Stimulated activated naive CD4-positive, alpha-beta T cell treated with Interleukin-2 at 50 U/mL for 16 hours (primary cell): ENCODE measurements at regions not wholly inside any gene's neighbourhood (a gene's known extent, or its start where the extent isn't known, plus 50 kb on each side); places are given as distances from the start of the nearest gene placed in this dataset.
"Not testable (repeated sequence)": the region's sequence is repeated elsewhere in the genome, so short reads cannot be mapped to it uniquely, and the experiment has no call there.

Experiments
- DNase-seq: peaks from one replicate; lab custom pipeline; 2025; lab: John Stamatoyannopoulos, UW

DNA sequence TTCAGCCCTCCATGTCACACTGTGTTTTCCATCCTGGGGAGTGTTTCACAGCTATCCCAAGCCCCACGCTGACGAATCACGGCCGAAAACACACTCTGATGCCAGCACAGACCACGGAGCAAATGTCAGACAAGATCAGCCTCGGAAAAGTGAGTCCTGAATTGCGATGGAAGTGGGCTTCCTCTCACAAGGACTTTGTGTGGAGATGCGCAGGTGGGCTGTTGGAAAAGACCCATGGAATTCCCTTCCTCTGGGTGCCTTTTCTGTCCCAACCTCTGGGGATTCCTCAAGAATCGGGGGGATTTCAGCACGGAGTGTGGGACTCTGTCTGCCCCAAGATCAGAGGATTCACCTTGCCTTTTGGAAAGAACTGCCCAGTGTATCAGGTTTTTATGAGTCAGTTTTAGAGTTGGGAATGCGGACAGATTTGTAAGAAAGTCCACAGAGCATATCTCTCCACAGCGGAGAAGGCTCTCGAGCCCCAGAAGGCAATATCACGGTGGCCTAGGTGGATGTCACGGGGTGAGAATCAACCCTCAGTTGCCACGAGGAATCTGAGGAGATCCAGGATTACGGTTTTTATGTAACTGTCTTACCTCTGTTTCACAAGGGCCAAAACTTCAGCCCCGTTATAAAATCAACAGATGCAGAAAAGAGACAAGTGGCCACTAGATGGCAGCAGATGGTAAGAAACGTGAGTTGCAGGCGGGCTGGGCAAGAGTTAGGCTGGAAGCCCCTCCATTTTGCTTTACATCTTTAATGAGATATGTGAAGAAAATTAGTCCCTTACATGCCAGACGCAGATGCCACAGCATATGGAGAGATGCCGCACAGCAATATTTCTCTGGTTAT, 201.9 kb downstream of the DAD1 start:
- DNase-seq, result no peak

DNA sequence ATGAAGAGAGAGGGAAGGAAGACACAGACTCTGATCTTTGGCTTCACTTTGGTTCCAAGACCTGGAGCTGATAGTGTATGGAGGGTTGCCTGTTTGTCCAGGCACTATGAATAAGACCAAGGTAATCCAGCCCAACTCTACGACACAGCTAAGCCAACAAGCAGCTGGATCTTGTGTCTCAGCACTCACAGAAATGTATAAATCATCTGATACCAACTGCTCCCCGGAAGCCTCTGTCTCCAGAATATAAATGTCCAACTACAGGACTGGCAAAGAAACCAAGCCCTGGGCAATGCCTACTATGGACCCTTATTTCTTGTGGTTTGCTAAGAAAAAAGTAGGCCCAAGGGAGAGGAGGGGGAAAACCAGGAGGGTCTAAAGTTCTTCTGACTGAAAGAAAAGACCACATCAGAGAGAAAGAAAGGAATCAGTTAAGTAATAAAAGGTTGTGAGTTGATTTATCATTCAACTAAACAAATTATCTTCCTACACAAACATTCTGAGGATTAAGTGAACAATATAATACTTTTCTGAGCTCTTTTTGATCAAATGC, 204.0 kb downstream of the DAD1 start:
- no peak for DNase-seq

DNA sequence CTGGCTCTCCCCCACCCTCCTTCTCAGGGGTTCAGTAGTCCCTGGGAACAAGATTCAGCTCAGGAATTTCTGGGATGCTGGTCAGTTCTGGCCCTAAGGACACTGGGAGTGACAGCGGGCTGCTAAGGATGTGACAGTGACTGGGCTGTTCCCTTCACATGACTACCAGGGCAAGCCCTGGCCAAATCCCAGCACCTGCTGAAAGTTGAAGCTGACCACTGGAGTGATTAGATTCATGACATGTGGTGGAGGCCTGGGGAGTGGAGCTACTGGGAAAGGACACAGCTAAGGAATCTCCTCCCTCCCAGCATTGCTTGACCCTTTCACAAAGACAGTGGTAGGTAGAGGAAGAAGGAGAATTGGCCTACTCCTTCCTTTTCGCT, 204.9 kb downstream of the DAD1 start:
- DNase-seq, result no peak

DNA sequence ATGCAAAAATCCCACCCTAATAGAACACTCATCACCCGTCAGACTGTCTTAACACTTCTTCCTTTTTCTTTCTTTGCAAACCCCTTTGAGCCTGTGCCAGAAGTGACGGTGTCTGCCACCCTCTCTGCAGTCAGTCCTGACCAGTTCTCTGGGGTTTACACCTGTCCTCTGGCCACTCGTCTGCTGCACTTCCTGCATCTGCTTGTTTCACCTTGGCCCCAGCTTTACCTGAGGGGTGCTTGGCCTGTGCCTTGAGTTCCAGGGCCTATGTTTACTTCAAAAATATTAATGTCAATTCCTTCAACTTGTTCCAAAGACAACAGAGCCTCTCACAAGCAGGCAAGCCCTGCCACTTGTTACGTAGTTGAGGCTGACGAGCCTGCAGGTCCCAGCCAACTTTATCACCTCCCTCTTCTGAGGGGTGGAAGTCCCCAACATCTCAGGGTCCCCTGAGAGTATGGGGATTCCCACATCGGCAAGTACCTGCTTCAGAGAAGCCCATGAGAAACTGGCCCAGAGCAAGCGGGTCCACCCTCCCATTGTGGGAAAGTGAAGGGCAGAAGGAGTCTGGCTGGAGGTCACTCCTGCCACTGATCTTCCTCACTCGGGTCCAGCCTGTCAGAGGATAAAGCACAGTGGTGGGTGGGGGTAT, 205.4 kb downstream of the DAD1 start:
- DNase-seq, result no peak

DNA sequence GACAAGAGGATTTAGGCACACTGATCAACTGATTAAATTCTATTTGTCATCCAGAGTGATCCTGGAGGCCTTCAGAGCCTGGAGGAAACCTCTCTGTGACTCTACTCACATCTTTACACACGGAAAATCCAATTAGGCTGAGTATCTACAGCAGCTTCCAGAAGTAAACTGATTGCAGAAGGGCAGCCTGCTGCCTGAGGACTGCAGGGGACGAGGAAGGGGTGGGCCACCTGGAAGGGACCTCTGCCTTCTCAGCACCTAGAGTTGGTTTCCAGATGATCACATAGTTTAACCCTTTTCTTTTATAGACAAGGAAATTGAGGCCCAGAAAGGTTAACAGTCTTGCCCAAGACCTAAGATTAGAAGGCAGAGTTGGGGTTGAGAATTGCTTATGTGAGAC, 206.1 kb downstream of the DAD1 start:
- DNase-seq, result no peak

DNA sequence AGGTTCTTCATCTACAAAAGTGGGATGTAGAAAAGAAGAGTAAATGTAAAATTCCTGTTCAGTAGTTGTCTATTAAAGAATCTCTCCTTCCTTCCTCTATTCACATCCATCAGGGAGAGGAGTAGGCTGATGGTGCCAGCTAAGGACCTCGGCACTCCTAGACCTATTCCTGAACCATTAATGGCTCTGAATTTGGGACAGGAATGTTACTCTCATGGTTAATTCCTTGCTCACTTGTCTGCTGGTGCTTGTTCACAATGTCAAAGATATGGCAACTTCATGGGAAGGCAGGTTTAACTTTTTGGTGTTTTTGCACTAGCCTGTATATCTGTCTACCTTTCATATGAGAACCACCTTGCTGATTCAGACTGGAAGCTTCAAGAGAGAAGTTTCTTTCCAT, 206.6 kb downstream of the DAD1 start:
- DNase-seq, result no peak

GRCh38 chr14:22381766-22382165, 207.3 kb downstream of the DAD1 start:
- DNase-seq, result no peak

GRCh38 chr14:22381408-22381760, 207.6 kb downstream of the DAD1 start:
- no peak for DNase-seq

GRCh38 chr14:22380571-22381407, 208.2 kb downstream of the DAD1 start:
- no peak for DNase-seq

DNA sequence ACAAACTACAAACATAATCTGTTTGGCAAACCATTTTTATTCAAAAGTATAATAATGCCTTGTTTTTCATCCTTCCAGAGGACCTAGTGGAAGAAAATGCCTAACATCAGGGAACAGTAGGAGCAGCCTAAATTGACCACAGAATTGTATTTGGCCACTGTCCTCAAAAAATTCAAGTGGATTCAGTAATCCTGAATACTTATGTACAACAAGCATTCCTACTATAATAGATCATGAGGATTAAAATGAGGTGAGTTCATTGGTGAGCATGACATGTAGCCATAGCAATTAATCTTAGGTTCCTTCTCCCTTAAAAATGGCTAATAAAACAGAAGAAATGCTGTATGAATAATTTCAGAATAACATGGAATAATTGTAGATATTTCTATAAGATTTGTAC, 209.3 kb downstream of the DAD1 start:
- no peak for DNase-seq

DNA sequence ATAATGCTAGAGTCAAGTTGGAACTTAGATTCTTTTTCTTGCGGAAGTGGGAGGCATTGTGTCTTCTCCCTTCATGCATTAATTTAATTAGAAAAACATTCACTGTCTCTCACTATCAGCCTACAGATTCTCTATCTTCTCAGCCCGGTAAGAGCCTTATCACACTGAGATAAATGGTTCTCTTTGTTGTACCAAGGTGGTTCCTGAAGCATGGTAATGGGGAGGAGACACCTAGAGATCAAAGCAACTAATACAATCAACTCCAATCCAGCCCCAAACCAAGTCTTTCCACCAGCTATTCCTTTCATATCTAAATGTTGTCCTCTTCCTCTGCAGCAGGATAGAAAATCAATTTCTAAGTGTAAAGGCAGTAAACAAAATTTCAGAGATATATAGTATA, 210.8 kb downstream of the DAD1 start:
- DNase-seq, result no peak

DNA sequence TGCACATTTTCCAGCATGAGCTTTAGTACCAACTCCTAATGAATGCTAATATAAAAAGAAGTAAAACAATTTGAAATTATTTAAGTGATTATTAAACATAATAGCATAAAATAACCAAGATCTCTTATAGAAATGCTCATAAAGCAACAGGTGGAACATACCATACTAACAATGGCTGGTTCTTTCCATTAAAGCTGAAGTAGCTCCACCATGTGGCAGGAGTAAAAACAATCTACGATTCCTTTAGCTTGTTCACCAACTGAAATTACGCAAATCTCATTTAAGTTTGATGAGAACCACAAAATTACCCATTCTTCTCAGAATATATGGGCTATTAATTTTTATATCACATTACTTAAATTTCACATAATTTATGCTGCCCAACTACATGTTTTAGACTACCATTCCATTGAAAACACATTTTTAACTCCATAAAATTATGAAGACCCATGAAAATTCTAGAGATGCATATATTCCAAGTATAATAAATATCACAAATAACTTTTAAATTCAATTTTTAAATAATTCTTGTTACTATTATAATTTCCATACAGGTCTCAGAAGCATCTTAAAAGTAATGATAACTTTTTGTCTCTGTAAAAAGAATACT, 213.6 kb downstream of the DAD1 start:
- DNase-seq, result no peak

DNA sequence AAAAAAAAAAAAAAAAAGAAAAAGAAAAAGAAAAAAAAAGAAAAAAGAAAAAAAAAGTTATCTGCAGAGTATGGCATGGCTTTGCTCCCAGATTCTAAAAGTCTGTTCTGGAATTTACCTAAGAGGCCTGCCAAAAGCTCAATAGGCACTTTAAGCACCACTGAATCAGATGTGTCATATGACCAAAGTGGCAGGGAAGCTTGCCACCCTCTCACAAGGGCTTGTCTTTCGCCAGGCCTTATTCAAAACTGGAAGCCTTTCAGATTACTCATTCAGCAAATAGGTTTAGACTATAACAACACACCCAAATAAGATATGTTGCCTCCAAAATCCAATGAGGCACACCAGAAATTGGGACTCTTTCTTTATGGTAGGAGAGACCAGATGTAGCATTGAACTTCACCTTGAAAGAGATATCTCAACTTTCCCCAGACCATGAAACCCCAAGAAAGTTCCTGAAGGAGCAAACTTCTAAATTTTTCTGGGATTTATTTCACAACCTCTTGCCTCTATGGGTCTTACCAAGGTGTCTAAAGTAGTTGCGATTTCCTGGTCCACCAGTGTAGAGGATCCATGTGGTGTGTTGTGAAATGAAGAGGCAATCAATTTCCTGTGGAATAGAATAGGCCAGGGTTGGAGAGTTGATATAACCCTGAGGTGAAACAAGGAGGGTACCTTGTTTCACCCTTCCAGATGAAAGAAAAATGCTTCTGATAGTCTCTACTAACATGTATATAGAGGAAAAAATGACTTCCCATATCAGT, 218.8 kb downstream of the DAD1 start:
- DNase-seq, result no peak

DNA sequence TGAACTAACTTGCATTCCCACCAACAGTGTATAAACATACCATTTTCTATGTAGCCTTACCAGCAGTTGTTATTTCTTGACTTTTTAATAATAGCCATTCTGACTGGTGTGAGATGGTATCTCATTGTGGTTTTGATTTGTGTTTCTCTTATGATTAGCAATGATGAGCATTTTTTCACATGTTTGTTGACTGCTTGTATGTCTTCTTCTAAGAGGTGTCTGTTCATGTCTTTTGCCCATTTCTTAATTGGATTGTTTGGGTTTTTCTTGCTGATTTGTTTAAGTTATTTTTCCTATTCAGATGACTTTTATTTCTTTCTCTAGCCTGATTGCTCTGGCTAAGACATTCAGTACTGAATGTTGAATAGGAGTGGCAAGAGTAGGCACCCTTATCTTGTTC, 230.3 kb downstream of the DAD1 start:
- no peak for DNase-seq

DNA sequence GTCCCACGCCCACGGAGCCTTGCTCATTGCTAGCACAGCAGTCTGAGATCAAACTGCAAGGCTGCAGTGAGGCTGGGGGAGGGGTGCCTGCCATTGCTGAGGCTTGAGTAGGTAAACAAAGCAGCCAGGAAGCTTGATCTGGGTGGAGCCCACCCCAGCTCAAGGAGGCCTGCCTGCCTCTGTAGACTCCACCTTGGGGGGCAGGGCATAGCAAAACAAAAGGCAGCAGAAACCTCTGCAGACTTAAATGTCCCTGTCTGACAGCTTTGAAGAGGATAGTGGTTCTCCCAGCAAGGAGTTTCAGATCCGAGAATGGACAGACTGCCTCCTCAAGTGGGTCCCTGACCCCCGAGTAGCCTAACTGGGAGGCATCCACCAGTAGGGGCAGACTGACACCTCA, 239.7 kb downstream of the DAD1 start:
- not testable (repeated sequence) for DNase-seq

- no peak for DNase-seq
These were observed 244.4 kb downstream of the DAD1 start for GRCh38 chr14:22344673-22345072.

- not testable (repeated sequence) for DNase-seq
These were observed 244.8 kb downstream of the DAD1 start for GRCh38 chr14:22344209-22344608.

DNA sequence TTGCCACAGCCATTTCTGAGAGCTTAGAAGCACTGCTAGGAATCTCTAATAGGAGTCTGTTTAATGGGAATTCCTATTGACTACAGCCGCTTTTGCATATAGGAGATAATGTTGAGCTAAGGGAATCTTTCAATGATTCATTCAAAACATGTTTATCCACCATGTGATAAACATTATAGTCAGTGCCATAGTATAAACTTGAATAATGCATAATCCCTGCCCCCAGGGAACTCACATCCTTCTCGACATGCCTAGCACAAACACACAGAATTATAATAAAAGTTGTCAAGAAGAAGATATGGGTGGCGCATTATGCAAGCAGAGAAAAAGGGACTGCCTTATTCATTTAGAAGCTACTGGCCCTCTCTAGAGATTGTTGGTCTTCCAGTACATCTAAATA, 248.0 kb downstream of the DAD1 start:
- no peak for DNase-seq

- DNase-seq, result no peak
These were observed 249.9 kb downstream of the DAD1 start for GRCh38 chr14:22338917-22339715.

- DNase-seq, result no peak
These were observed 250.6 kb downstream of the DAD1 start for GRCh38 chr14:22338381-22338780.

DNA sequence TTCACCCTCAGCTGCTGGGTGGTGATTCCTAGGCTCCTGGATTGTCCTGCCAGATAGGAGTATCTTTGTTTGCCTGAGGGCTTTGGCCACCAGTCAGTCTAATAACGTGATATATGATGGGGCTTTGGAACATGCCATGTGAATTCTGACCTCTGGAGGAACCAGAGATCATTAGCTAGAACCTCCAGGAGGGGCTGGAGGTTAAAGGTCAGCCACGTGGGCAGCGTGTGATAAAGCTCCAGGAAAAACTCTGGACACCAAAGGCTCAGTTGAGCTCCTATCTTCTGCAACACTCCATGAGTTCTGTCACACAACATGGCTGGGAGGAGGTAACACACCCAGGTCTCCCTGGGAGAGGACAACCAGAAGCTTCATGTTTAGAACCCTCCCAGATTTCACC, 251.1 kb downstream of the DAD1 start:
- no peak for DNase-seq
